ENCODE measurements at regions not wholly inside any gene's neighbourhood (a gene's known extent, or its start where the extent isn't known, plus 50 kb on each side); places are given as distances from the start of the nearest gene placed in this dataset.

DNA sequence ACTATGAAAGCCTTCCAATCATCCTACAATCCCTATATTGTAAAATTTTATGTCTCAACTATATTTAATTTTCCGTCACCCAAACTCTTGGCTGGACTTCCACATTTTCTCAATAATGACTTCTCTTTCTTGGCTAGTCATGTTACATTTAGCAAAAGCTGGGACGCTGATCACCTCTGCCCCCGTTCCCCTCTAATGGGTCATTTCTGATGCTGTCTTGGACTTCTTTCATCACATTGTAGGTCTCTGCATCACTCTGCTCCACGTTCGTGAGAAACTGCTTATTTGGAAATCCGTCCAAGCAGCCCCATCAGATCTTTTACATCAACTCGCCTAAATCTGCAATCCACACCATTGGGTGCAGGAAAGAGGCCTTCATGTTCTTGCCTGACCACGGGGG is 203.8 kb downstream of the MYLK4 start:
- TF ChIP-seq, protein P1, sequence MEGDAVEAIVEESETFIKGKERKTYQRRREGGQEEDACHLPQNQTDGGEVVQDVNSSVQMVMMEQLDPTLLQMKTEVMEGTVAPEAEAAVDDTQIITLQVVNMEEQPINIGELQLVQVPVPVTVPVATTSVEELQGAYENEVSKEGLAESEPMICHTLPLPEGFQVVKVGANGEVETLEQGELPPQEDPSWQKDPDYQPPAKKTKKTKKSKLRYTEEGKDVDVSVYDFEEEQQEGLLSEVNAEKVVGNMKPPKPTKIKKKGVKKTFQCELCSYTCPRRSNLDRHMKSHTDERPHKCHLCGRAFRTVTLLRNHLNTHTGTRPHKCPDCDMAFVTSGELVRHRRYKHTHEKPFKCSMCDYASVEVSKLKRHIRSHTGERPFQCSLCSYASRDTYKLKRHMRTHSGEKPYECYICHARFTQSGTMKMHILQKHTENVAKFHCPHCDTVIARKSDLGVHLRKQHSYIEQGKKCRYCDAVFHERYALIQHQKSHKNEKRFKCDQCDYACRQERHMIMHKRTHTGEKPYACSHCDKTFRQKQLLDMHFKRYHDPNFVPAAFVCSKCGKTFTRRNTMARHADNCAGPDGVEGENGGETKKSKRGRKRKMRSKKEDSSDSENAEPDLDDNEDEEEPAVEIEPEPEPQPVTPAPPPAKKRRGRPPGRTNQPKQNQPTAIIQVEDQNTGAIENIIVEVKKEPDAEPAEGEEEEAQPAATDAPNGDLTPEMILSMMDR (IDR thresholded peaks at IDR 0.05): no peak

DNA sequence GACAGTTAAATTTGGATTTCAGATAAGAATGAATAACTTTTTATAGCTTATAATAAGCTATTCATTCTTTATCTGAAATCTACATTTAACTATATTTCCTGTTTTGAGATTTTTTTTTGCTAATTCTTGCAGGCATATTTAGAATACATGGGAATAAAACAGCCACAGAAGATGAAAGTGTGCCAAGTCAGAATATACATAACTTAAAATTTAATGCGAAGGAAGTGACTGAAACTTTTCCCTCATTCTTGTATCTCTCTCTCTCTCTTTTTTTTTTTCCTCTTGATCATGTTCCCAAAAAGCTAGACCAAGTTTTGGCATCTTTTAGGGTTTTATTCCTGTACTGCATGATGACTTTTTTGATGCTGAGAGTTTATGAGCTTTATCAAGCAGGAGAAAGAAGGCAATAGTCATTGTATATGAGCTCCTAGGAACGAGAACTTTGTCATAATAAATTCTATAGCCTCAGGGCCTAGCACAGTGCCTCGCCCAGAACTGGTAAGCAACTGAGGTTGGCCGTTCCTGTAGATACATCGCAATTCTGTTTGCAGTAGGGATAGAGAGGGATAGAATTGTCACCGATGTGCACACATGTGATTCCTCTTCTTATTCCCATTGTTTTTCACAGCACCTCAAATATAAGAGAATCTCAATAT is 205.2 kb downstream of the MYLK4 start:
- TF ChIP-seq, protein P1 (IDR thresholded peaks at IDR 0.05): no peak

DNA sequence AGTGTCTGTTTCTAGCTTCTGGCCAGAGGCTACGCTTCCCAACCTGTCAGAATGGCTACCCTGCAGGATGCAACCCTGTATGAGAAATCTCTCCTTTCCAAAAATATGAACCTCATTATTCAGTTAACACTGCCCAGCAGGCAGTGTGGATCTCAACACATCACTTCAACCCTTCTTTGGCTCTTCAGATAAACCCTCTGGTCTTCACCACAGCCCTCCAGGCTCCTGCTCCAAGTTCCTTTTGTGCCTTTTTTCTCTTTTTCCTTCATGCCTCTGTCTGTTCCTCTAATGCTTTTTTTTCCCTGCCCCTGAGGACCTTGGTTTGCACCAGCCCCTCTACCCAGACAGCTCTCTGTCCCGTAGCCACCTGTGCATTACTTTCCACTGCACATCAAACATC is 207.4 kb downstream of the MYLK4 start:
- TF ChIP-seq, protein P1 (IDR thresholded peaks at IDR 0.05): no peak

DNA sequence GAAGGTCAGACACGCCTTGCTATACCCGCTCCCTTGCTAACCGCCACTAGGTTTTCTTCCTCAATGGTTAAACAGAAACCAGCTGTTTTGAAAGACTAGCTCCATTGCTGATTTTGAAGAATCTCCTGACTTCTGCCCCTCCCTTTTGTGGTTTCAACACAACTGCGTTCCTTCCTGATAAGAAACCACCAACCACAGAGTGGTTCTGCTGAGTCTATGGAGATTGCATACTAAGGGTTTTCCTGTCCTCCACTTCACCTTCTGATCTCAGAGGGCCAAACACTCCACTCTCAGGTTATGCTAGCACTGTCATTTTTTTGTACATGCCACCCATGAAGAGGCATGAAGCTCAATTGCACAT is 207.9 kb downstream of the MYLK4 start:
- TF ChIP-seq, protein P1 (IDR thresholded peaks at IDR 0.05): no peak

DNA sequence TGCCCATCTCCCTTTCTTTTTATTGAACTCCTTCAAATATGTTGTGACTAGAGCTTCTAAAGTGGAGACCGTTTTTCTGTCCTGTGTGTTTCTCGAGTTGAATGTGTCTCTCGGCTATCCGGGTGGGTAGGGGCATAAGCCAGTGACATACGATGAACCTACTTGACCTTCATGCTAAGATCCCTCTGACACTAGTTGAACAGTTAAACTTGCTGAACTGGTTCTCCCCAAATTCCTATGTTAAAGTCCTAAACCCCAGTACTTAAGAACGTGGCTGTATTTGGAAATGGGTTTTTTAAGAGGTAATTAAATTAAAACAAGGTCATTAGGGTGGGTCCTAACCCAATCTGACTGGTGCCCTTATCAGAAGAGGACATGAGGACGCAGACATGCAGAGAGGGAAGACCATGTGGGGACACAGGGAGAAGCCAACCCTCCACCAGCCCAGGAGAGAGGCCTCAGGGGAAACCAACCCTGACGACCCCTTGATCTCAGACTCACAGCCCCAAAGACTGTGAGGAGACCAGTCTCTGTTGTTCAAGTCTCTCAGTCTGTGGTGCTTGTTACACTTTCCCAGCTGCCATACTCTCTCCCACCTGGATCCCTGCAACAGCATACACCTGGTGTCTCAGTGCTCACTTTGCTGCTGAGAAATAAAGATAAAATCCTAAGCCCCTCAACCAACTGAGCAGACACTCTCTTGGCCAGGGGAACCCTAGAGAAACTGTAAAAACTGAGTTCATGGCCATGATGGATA is 208.4 kb downstream of the MYLK4 start:
- TF ChIP-seq, protein P1 (IDR thresholded peaks at IDR 0.05): no peak

DNA sequence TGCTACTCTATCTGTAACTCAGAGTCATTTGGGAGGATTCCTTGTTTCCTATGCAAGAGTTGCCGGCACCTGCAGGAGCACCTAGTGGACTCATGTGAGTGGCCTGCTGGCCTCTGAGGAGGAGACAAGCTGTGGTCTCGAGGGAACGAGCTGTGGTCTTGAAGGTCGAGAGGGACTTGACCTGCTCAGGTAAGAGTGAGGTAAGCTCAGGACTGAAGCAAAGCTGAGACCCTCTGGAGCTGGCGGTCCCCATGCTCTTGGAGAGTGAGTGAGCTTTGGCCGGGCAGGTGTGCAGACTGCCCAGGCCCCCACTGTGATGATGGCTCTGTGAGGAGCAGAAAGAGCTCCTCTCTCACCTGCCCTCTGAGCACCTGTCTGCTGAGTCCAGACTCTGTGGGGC is 214.3 kb downstream of the MYLK4 start:
- TF ChIP-seq, protein P1 (IDR thresholded peaks at IDR 0.05): no peak

DNA sequence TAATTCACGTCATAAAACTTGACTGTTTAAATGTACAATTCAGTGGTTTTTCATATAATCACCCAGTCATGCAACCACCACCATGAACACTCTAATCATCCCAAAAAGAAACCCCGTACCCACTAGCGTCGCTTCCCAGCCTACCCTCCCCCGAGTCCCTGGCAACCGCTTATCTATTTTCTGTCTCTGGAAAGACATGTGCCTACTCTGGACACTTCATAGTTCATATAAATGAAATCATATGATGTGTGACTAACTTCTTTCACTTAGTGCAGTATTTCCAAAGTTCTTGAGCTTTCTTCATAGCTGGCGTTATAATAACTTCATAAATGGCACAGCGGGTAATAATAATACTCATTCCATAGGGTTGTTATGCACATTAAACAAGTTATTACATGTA is 215.2 kb downstream of the MYLK4 start:
- TF ChIP-seq, protein P1 (IDR thresholded peaks at IDR 0.05): no peak

Data from LNCAP (cell line).